ENCODE measurements at regions not wholly inside any gene's neighbourhood (a gene's known extent, or its start where the extent isn't known, plus 50 kb on each side); places are given as distances from the start of the nearest gene placed in this dataset.

DNA sequence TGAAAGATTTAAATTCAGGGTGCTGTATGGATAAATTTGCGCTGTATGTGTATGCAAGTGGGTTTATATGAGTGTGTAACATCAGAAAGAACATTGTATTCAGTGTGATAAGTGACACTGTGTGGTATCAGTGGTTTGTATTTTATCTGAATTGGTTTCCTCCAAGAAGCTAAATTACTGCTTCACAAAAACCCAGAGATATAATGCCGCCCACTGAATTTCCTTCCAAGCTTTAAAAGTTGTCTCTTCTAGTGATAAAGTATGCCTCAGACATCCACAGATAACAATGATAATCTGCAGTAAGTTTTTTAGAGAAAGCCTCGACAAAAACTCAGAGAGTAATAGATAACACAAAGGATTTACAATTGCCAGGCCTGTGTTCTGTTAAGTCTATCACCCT, 710.6 kb upstream of the HS3ST1 start:
- no peak for DNase-seq (ENCODE audit: low read depth)
- no peak for TF ChIP-seq CTCF (conservative IDR thresholded peaks at IDR 0.05; ENCODE audit: low read depth, low read length)
- no peak overlapping the region for H3K4me3 ChIP-seq (ENCODE audit: low read depth, low read length)

DNA sequence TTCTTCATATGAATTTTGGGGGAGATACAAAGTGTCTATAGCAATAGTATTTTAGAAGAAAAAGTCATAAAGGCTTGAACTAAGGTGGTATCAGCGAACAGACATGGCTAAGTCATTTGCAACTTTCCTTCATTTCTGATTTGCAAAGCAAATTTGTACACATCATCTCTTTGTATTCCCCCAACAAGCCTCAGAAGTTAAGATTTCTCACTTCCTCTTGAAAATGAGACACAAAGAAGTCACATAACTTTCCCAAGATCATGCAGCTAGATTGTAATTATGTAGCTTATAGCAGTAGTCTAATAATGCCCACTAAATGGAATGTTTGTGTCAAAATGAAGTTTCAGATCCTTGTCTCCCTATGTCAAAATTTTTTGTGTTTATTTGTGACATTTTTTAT, 709.8 kb upstream of the HS3ST1 start:
- H3K4me3 ChIP-seq (ENCODE audit: low read depth, low read length), result no peak overlapping the region
- TF ChIP-seq CTCF (conservative IDR thresholded peaks at IDR 0.05; ENCODE audit: low read depth, low read length), result no peak
- DNase-seq (ENCODE audit: low read depth), result no peak

GRCh38 chr4:12137575-12137974, 708.9 kb upstream of the HS3ST1 start:
- no peak overlapping the region for H3K4me3 ChIP-seq (ENCODE audit: low read depth, low read length)
- TF ChIP-seq CTCF (conservative IDR thresholded peaks at IDR 0.05; ENCODE audit: low read depth, low read length), result no peak
- DNase-seq (ENCODE audit: low read depth), result no peak

DNA sequence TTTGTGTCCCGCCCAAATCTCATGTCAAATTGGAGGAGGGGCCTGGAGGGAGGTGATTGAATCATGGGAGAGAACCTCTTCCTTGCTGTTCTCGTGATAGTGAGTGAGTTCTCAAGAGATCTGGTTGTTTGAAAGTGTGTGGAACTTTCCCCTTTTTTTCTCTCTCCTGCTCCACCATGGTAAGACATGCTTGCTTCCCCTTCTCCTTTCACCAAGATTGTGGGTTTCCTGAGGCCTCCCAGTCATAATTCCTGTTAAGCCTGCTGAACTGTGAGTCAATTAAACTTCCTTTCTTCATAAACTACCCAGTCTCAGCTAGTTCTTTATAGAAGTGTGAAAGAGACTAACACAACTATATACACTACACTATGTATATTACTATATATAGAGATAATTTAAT, 697.8 kb upstream of the HS3ST1 start:
- no peak overlapping the region for H3K4me3 ChIP-seq (ENCODE audit: low read depth, low read length)
- no peak for DNase-seq (ENCODE audit: low read depth)
- TF ChIP-seq CTCF (conservative IDR thresholded peaks at IDR 0.05; ENCODE audit: low read depth, low read length), result no peak

- H3K4me3 ChIP-seq (ENCODE audit: low read depth, low read length), result no peak overlapping the region
- no peak for DNase-seq (ENCODE audit: low read depth)
- TF ChIP-seq CTCF (conservative IDR thresholded peaks at IDR 0.05; ENCODE audit: low read depth, low read length), result no peak
Observed at GRCh38 chr4:12124138-12124537, 695.4 kb upstream of the HS3ST1 start.

DNA sequence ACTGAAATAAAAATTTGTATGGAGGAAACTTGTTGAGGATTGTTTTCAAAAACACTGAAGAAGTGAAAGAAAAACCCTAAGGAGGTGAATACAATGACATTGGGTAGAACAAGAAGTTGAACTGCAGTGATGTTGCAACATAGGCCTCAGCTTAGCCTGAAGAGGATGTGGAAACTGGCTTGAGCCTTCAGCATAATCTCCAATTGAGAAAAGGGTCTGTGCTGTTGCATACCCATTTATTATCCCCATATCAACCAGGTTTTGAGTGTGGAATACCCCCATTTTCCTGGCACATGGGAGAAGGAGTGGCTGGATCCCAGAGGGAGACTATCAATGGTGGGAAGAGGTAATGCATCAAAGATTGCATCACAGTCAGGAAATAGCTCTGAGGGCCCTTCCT, 695.0 kb upstream of the HS3ST1 start:
- H3K4me3 ChIP-seq (ENCODE audit: low read depth, low read length), result no peak overlapping the region
- no peak for TF ChIP-seq CTCF (conservative IDR thresholded peaks at IDR 0.05; ENCODE audit: low read depth, low read length)
- DNase-seq (ENCODE audit: low read depth), result no peak

DNA sequence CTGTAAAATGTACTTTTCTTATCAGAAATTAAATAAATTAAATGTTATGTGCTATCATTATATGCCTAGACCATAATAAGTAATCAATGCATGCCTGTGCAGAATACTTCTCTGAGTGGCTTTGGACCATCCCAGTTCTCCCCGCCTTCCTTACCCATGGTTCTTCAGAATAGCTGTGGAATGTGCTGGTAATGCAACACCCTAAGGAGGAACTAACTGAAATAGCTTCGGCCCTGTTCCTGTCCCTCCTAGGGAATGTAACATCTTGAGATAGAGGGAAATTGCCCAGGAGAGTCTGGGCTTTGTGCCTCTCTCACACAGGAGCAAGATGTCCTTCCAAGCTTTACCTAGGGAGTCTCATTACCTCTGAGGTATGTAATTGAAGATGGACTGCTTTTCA, 693.6 kb upstream of the HS3ST1 start:
- TF ChIP-seq CTCF (conservative IDR thresholded peaks at IDR 0.05; ENCODE audit: low read depth, low read length), result no peak
- H3K4me3 ChIP-seq (ENCODE audit: low read depth, low read length), result no peak overlapping the region
- no peak for DNase-seq (ENCODE audit: low read depth)

All from epithelial cell of proximal tubule (primary cell).